IPS-18c (cell line): ENCODE measurements at regions not wholly inside any gene's neighbourhood (a gene's known extent, or its start where the extent isn't known, plus 50 kb on each side); places are given as distances from the start of the nearest gene placed in this dataset.

Experiments used
- H3K4me3 ChIP-seq: 2 replicates; pipeline ENCODE4 v1.7.0; 2013; ENCODE audit warnings: low read depth, mild to moderate bottlenecking, low read length, moderate library complexity; ENCODE audit not compliant: insufficient read depth
- H3K9me3 ChIP-seq: one replicate; pipeline ENCODE4 v1.6.1; 2013; ENCODE audit warnings: mild to moderate bottlenecking, low read length, moderate library complexity; ENCODE audit not compliant: control insufficient read depth, insufficient read depth

- Histone ChIP-seq H3K9me3 (no peaks in the 10 kb centered on the region), H3K4me3 (no peak overlapping the region)
Measured at GRCh38 chr21:28235169-28235895, 757.3 kb downstream of the LTN1 start.

GRCh38 chr21:28234326-28234725, 758.4 kb downstream of the LTN1 start:
- Histone ChIP-seq H3K9me3 (no peaks in the 10 kb centered on the region), H3K4me3 (no peak overlapping the region)

- no peaks in the 10 kb centered on the region for H3K9me3 ChIP-seq
- H3K4me3 ChIP-seq: no peak overlapping the region
Measured at GRCh38 chr21:28233536-28234220, 759.0 kb downstream of the LTN1 start.

GRCh38 chr21:28230559-28230958, 762.1 kb downstream of the LTN1 start:
- H3K4me3 ChIP-seq: no peak overlapping the region
- H3K9me3 ChIP-seq: no peaks in the 10 kb centered on the region

- no peak overlapping the region for H3K4me3 ChIP-seq
- no peaks in the 10 kb centered on the region for H3K9me3 ChIP-seq
Measured at GRCh38 chr21:28229814-28230213, 762.9 kb downstream of the LTN1 start.

GRCh38 chr21:28228636-28228995, 764.1 kb downstream of the LTN1 start:
- no peaks in the 10 kb centered on the region for H3K9me3 ChIP-seq
- H3K4me3 ChIP-seq: no peak overlapping the region

- Histone ChIP-seq H3K9me3 (no peaks in the 10 kb centered on the region), H3K4me3 (no peak overlapping the region)
Measured at GRCh38 chr21:28227881-28228635, 764.6 kb downstream of the LTN1 start.

GRCh38 chr21:28226563-28226962, 766.1 kb downstream of the LTN1 start:
- Histone ChIP-seq H3K4me3 (no peak overlapping the region), H3K9me3 (no peaks in the 10 kb centered on the region)

GRCh38 chr21:28224191-28224726, 768.4 kb downstream of the LTN1 start:
- H3K9me3 ChIP-seq: no peaks in the 10 kb centered on the region
- no peak overlapping the region for H3K4me3 ChIP-seq

GRCh38 chr21:28221984-28222383, 770.7 kb downstream of the LTN1 start:
- no peaks in the 10 kb centered on the region for H3K9me3 ChIP-seq
- H3K4me3 ChIP-seq: no peak overlapping the region

GRCh38 chr21:28220680-28221079, 772.0 kb downstream of the LTN1 start:
- Histone ChIP-seq H3K9me3 (no peaks in the 10 kb centered on the region), H3K4me3 (no peak overlapping the region)

- H3K4me3 ChIP-seq: no peak overlapping the region
- no peaks in the 10 kb centered on the region for H3K9me3 ChIP-seq
Measured at GRCh38 chr21:28216976-28217523, 775.6 kb downstream of the LTN1 start.

GRCh38 chr21:28215214-28215954, 777.3 kb downstream of the LTN1 start:
- Histone ChIP-seq H3K9me3 (no peaks in the 10 kb centered on the region), H3K4me3 (no peak overlapping the region)

GRCh38 chr21:28214786-28215185, 777.9 kb downstream of the LTN1 start:
- Histone ChIP-seq H3K9me3 (no peaks in the 10 kb centered on the region), H3K4me3 (no peak overlapping the region)

- Histone ChIP-seq H3K9me3 (no peaks in the 10 kb centered on the region), H3K4me3 (no peak overlapping the region)
Measured at GRCh38 chr21:28213261-28213660, 779.4 kb downstream of the LTN1 start.

- Histone ChIP-seq H3K9me3 (no peaks in the 10 kb centered on the region), H3K4me3 (no peak overlapping the region)
Measured at GRCh38 chr21:28212061-28212460, 780.6 kb downstream of the LTN1 start.
